Prostate gland (tissue), 2 donors: ENCODE measurements at regions not wholly inside any gene's neighbourhood (a gene's known extent, or its start where the extent isn't known, plus 50 kb on each side); places are given as distances from the start of the nearest gene placed in this dataset.

Experiments used
- POLR2A ChIP-seq: fragments of 450-650 bp; IDR thresholded peaks from one replicate; pipeline ENCODE4 v1.6.1; 2016; ENCODE audit warnings: antibody characterized with exemption, mild to moderate bottlenecking
- TF ChIP-seq, protein P1 (sequence below), 4 experiments: fragments of 200-600 bp in 2 of 4; fragments of 450-650 bp in 2 of 4; sonication (generic) in 2 of 4; IDR thresholded peaks; 1 replicate in 3 of 4; 2 replicates in 1 of 4; pipeline ENCODE4 v1.5.1; 2016 to 2019; ENCODE audit warnings: antibody characterized with exemption in 4 of 4, mild to moderate bottlenecking in 2 of 4, moderate library complexity in 2 of 4

DNA sequence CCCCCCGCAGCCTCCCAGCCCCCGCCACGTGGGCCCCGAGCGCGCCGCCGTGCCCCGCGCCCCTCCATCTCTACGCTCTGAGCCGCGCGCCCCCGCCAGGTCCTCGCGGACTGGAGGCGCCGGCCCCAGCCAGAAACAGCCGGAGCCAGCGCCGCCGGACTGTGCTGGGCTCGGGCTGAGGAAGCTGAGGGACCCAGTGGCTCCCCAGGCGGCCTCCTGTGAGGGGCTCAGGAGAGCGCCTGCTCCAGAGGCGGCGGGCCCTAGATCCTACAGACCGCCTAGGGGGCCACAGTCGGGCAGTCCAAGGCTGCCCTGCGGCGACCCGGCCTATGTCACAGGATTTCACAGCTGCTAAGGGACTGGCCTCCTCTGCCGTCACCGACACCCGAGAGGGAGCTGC lies 82.1 kb downstream of the NENF start:
- TF ChIP-seq, protein P1, sequence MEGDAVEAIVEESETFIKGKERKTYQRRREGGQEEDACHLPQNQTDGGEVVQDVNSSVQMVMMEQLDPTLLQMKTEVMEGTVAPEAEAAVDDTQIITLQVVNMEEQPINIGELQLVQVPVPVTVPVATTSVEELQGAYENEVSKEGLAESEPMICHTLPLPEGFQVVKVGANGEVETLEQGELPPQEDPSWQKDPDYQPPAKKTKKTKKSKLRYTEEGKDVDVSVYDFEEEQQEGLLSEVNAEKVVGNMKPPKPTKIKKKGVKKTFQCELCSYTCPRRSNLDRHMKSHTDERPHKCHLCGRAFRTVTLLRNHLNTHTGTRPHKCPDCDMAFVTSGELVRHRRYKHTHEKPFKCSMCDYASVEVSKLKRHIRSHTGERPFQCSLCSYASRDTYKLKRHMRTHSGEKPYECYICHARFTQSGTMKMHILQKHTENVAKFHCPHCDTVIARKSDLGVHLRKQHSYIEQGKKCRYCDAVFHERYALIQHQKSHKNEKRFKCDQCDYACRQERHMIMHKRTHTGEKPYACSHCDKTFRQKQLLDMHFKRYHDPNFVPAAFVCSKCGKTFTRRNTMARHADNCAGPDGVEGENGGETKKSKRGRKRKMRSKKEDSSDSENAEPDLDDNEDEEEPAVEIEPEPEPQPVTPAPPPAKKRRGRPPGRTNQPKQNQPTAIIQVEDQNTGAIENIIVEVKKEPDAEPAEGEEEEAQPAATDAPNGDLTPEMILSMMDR (IDR thresholded peaks at IDR 0.05): no peak
- TF ChIP-seq POLR2A: no peak
